LNCaP clone FGC (cell line): ENCODE measurements at regions not wholly inside any gene's neighbourhood (a gene's known extent, or its start where the extent isn't known, plus 50 kb on each side); places are given as distances from the start of the nearest gene placed in this dataset.
"Not testable (repeated sequence)": the region's sequence is repeated elsewhere in the genome, so short reads cannot be mapped to it uniquely, and the experiment has no call there.

Source experiments
- DNase-seq: peaks from one replicate; pipeline ENCODE4 v3.0.0-alpha.2; 2011; ENCODE audit warnings: low read depth
- H3K4me3 ChIP-seq: 2 replicates; pipeline ENCODE4 v1.5.1; 2011; ENCODE audit warnings: mild to moderate bottlenecking, low read depth, low read length, control low read depth
- TF ChIP-seq, protein P1 (sequence below): IDR thresholded peaks from 2 replicates; pipeline ENCODE4 v1.5.1; 2012; ENCODE audit warnings: mild to moderate bottlenecking; ENCODE audit not compliant: control insufficient read depth, insufficient read depth; ENCODE audit errors: extremely low read depth

DNA sequence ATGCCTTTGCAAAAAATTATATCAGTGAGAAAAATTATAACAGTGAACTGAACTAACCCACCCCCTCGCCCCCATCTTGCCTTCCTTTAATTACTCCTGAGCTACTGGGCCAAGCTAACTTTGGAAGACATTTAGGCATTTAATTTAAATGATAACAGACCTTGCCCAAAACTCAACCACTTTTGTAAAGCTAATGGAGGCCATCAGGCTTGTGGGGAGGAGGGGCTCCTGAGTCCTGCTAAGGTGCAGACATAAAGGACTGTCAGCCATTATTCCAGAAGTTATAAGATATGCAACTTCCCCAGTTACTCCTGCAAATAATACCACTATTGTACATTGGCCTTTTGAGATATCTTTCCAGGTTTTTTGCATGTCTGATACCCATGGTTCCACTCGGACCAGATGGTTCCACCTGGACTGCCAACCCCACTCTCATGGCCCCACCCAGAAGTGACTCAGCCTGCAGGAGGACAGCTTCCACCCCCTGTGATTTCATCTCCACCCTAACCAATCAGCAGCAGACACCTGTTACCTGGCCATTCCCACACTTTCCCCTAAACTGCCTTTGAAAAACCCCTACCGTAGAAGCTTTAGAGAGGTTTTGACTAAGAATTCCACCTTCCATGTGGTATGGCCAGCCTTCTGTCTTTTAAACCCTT is 805.4 kb upstream of the CDH6 start:
- TF ChIP-seq, protein P1, sequence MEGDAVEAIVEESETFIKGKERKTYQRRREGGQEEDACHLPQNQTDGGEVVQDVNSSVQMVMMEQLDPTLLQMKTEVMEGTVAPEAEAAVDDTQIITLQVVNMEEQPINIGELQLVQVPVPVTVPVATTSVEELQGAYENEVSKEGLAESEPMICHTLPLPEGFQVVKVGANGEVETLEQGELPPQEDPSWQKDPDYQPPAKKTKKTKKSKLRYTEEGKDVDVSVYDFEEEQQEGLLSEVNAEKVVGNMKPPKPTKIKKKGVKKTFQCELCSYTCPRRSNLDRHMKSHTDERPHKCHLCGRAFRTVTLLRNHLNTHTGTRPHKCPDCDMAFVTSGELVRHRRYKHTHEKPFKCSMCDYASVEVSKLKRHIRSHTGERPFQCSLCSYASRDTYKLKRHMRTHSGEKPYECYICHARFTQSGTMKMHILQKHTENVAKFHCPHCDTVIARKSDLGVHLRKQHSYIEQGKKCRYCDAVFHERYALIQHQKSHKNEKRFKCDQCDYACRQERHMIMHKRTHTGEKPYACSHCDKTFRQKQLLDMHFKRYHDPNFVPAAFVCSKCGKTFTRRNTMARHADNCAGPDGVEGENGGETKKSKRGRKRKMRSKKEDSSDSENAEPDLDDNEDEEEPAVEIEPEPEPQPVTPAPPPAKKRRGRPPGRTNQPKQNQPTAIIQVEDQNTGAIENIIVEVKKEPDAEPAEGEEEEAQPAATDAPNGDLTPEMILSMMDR: no peak
- DNase-seq: no peak
- no peak overlapping the region for H3K4me3 ChIP-seq

DNA sequence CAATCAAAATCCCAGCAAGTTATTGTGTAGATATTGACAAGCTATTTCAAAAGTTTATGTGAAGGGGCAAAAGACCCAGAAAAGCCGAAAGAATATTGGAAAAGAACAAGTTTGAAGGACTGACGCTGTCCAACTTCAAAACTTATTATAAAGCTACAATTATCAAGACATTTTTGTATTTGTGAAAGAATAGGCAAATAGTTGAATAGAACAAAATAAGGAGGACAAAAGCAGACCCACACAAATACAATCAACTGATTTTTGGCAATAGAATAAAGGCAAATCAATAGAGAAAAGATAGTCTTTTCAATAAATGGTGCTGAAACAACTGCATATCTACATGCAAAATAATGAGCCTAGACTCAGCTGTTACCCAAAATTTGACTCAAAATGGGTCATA is 807.7 kb upstream of the CDH6 start:
- no peak overlapping the region for H3K4me3 ChIP-seq
- DNase-seq: no peak
- TF ChIP-seq, protein P1: no peak

DNA sequence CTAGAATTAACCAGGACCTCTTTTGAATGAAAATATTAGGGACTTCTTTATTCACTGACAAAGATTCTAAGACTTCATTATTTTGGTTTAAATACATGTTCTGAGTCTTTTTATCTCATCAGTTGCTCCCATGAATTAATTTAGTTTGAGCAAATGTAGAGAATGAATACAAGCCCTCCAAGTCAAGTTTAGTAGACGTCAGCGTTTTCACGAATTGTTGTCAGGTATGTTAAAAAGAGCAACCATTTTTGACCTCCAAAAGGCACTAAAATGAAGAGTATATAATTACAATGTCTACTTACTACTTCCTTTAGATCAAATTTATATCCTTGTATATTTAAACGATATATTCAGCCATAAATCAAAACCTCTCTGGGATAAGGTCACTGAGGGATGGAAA is 809.3 kb upstream of the CDH6 start:
- no peak overlapping the region for H3K4me3 ChIP-seq
- TF ChIP-seq, protein P1: no peak
- DNase-seq: no peak

DNA sequence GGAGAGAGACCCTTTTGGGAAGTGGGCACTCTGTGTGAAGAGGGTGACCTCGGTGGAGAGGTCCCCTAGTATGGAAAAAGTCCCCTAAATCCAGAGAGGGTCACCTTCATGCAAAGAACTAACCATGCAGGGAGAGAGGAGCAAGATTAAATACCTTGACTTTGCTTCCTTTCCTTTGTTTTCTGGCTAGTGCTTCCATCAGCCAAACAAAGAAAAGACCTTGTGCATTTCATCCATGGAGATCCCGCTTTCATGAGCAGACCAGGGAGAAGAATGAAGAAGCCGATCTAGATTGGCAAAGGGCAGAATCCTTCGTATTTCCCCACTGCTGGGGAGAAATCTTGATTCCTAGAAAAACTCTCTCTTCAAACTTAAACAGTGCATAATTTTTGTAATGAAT is 813.3 kb upstream of the CDH6 start:
- TF ChIP-seq, protein P1: no peak
- DNase-seq: no peak
- H3K4me3 ChIP-seq: no peak overlapping the region

DNA sequence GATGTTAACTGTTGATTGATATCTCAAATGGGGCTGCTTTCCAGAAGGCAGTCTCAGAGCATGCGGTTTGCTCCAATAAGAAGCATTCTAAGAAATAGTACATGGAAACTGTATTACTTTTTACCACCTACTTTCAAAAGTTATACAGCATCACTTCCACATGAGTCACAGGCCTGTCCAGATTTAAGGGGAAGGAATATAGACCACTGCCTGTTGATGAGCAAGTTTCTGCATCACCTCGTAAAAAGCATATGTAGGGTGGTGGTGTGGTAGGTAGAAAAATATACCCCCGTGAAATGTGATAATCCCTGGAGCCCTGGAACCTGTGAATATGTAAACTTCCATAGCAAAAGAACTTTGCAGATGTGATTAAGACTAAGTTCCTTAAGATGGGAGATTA is 816.6 kb upstream of the CDH6 start:
- H3K4me3 ChIP-seq: no peak overlapping the region
- TF ChIP-seq, protein P1: no peak
- no peak for DNase-seq

DNA sequence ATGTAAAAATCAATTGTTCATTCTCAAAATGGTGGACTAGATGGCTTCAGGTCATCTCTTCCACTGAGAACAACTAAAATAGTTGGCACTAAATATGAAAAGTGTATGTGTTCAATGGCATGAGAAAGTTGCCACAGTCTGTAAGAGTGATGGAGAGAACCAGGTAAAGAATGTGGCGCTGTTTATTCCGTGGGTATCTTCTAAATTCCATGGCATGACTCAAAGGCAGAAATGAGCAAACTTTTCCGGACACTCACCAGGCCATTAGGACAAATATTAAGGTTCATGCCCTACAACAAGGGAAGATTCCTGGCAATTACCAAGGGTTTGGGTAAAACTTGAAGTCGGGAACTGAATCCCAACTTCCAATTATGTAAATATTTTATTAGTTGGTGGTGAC is 825.4 kb upstream of the CDH6 start:
- DNase-seq: no peak
- TF ChIP-seq, protein P1: no peak

DNA sequence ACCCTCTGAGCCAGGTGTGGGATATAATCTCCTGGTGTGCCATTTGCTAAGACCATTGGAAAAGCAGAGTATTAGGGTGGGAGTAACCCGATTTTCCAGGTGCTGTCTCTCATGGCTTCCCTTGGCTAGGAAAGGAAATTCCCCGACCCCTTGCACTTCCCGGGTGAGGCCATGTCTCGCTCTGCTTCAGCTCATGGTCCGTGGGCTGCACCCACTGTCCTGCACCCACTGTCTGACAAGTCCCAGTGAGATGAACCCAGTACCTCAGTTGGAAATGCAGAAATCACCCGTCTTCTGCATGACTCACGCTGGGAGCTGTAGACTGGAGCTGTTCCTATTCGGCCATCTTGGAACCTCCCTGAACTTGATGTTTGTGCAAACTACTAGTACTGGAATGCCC is 828.5 kb upstream of the CDH6 start:
- H3K4me3 ChIP-seq, DNase-seq: not testable (repeated sequence)

More for the DNA sequence above, 825.4 kb upstream of the CDH6 start:
- H3K4me3 ChIP-seq: no peak overlapping the region
